Neuronal stem cell (in vitro differentiated cells): ENCODE measurements at regions not wholly inside any gene's neighbourhood (a gene's known extent, or its start where the extent isn't known, plus 50 kb on each side); places are given as distances from the start of the nearest gene placed in this dataset.

ENCODE experiments used
- DNase-seq: peaks from one replicate; pipeline ENCODE4 v3.0.0-alpha.2; 2013; ENCODE audit warnings: low spot score
- H2AFZ ChIP-seq: one replicate; pipeline ENCODE4 v1.6.1; 2013; ENCODE audit warnings: mild to moderate bottlenecking, low read length, inconsistent platforms
- H2AK5ac ChIP-seq: 2 replicates; pipeline ENCODE4 v1.6.1; 2013; ENCODE audit warnings: low read depth, mild to moderate bottlenecking, inconsistent platforms, low read length, moderate library complexity, mixed read lengths
- H2BK120ac ChIP-seq: 2 replicates; pipeline ENCODE4 v1.6.1; 2013; ENCODE audit warnings: low read depth, mild to moderate bottlenecking, inconsistent platforms, low read length, moderate library complexity, mixed read lengths
- H2BK12ac ChIP-seq: one replicate; pipeline ENCODE4 v1.6.1; 2013; ENCODE audit warnings: low read length, inconsistent platforms
- H2BK15ac ChIP-seq: 2 replicates; pipeline ENCODE4 v1.6.1; 2013; ENCODE audit warnings: mild to moderate bottlenecking, low read length, inconsistent platforms, mixed read lengths
- H2BK5ac ChIP-seq: one replicate; pipeline ENCODE4 v1.6.1; 2013; ENCODE audit warnings: inconsistent platforms, mild to moderate bottlenecking, low read length, moderate library complexity
- H3K14ac ChIP-seq: one replicate; pipeline ENCODE4 v1.6.1; 2013; ENCODE audit warnings: low read length, inconsistent platforms
- H3K18ac ChIP-seq: 2 replicates; pipeline ENCODE4 v1.6.1; 2013; ENCODE audit warnings: low read length, inconsistent platforms
- H3K23ac ChIP-seq: 2 replicates; pipeline ENCODE4 v1.6.1; 2013; ENCODE audit warnings: low read depth, mild to moderate bottlenecking, mixed read lengths, low read length, inconsistent platforms; ENCODE audit not compliant: poor library complexity
- H3K27ac ChIP-seq: replicated peaks from 3 replicates; pipeline ENCODE4 v1.5.1; 2013; ENCODE audit warnings: low read length, inconsistent platforms
- H3K27me3 ChIP-seq, 3 experiments: 2 replicates each; pipeline ENCODE4 v1.6.1; 2013; ENCODE audit warnings: low read length in 3 of 3, mild to moderate bottlenecking in 2 of 3, inconsistent platforms in 1 of 3, low read depth in 1 of 3, mixed read lengths in 1 of 3, moderate library complexity in 1 of 3; ENCODE audit not compliant: control insufficient read depth in 3 of 3, insufficient read depth in 3 of 3
- H3K36me3 ChIP-seq, 2 donors: replicated peaks in 1 of 2; 2 replicates each; pipeline ENCODE4 v1.6.1; 2013; ENCODE audit warnings: low read length in 2 of 2; ENCODE audit not compliant: control insufficient read depth in 2 of 2, insufficient read depth in 2 of 2
- H3K4ac ChIP-seq: 2 replicates; pipeline ENCODE4 v1.6.1; 2013; ENCODE audit warnings: inconsistent platforms, mild to moderate bottlenecking, low read length, moderate library complexity
- H3K4me1 ChIP-seq, 2 donors: 1 replicate in 1 of 2; 2 replicates in 1 of 2; pipeline ENCODE4 v1.6.1; 2013; ENCODE audit warnings: low read length in 2 of 2, low read depth in 1 of 2; ENCODE audit not compliant: control insufficient read depth in 2 of 2, insufficient read depth in 1 of 2
- H3K4me2 ChIP-seq: one replicate; pipeline ENCODE4 v1.6.1; 2013; ENCODE audit warnings: mild to moderate bottlenecking, low read length, inconsistent platforms; ENCODE audit not compliant: insufficient read depth, poor library complexity, severe bottlenecking
- H3K4me3 ChIP-seq, 2 donors: 2 replicates each; pipeline ENCODE4 v1.5.1; 2013; ENCODE audit warnings: low read length in 2 of 2, mild to moderate bottlenecking in 2 of 2, inconsistent platforms in 1 of 2, moderate library complexity in 1 of 2
- H3K79me1 ChIP-seq: one replicate; pipeline ENCODE4 v1.6.1; 2013; ENCODE audit warnings: low read depth, mild to moderate bottlenecking, inconsistent platforms, low read length, moderate library complexity
- H3K9ac ChIP-seq: one replicate; pipeline ENCODE4 v1.6.1; 2013; ENCODE audit warnings: mild to moderate bottlenecking, low read depth, low read length, inconsistent platforms; ENCODE audit not compliant: poor library complexity
- H3K9me3 ChIP-seq, 2 donors: replicated peaks in 1 of 2; 2 replicates each; pipeline versions ENCODE3 to v1.6.1; 2013; ENCODE audit warnings: low read length in 2 of 2, mild to moderate bottlenecking in 2 of 2, inconsistent platforms in 1 of 2, low read depth in 1 of 2, mixed read lengths in 1 of 2, moderate library complexity in 1 of 2; ENCODE audit not compliant: control insufficient read depth in 2 of 2, insufficient read depth in 1 of 2
- H4K8ac ChIP-seq: one replicate; pipeline ENCODE4 v1.6.1; 2013; ENCODE audit warnings: low read depth, mild to moderate bottlenecking, inconsistent platforms, low read length, moderate library complexity
- H4K91ac ChIP-seq: one replicate; pipeline ENCODE4 v1.6.1; 2013; ENCODE audit warnings: low read length, low read depth, mild to moderate bottlenecking, inconsistent platforms; ENCODE audit not compliant: poor library complexity
- WGBS, 2 donors: extraction: QIAGEN DNeasy Blood & Tissue Kit; methylation state at CpG; one replicate each; pipeline ENCODE4 v1.1.7; 2013; ENCODE audit warnings: missing lambda C conversion rate in 2 of 2, mixed read lengths in 1 of 2; ENCODE audit not compliant: insufficient read length in 2 of 2, insufficient replicate concordance in 1 of 2; ENCODE audit errors: extremely low coverage in 2 of 2; 5-methylcytosine and 5-hydroxymethylcytosine counted together

DNA sequence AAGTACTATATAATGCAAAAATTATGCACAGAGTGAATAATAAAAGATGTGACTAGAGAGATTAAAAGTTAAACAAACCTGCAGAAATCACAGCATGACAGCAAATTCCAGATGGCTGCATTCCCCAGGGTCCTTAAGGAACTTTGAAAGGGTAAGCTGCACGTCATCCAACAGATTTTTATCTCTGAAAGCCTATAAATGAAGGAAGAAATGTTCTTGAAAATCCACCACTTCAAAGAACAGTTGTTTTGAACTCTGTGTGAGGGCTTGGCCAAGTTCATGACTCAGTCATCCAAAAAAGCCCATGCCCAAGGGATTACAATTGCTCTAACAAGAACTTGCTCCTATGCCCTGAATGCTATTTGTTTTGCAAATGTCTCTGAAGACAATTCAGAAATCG, 603.6 kb downstream of the PLOD2 start:
- H3K9ac ChIP-seq: no peak overlapping the region
- H3K4me1 ChIP-seq: peaks cover 0 to 5% of the 10 kb centered on the region in 2 donors
- no peaks in the 10 kb centered on the region for H3K36me3 ChIP-seq
- H3K18ac ChIP-seq: no peak overlapping the region
- no peak overlapping the region for H3K4me2 ChIP-seq
- H2AK5ac ChIP-seq: no peak overlapping the region
- no peak for DNase-seq
- no peak overlapping the region for H2AFZ ChIP-seq
- no peak overlapping the region for H2BK120ac ChIP-seq
- no peak overlapping the region for H3K4ac ChIP-seq
- no peaks in the 10 kb centered on the region for H3K9me3 ChIP-seq
- no peak overlapping the region for H3K27ac ChIP-seq
- H2BK12ac ChIP-seq: no peak overlapping the region
- no peak overlapping the region for H3K4me3 ChIP-seq
- H3K23ac ChIP-seq: no peak overlapping the region
- no peak overlapping the region for H2BK15ac ChIP-seq
- no peak overlapping the region for H2BK5ac ChIP-seq
- no peak overlapping the region for H3K14ac ChIP-seq
- no peaks in the 10 kb centered on the region for H3K79me1 ChIP-seq
- H4K91ac ChIP-seq: no peak overlapping the region
- WGBS, 2 donors: no CpG with 5 or more reads among the region's 2 CpGs
- no peak overlapping the region for H4K8ac ChIP-seq
- no peaks in the 10 kb centered on the region for H3K27me3 ChIP-seq

DNA sequence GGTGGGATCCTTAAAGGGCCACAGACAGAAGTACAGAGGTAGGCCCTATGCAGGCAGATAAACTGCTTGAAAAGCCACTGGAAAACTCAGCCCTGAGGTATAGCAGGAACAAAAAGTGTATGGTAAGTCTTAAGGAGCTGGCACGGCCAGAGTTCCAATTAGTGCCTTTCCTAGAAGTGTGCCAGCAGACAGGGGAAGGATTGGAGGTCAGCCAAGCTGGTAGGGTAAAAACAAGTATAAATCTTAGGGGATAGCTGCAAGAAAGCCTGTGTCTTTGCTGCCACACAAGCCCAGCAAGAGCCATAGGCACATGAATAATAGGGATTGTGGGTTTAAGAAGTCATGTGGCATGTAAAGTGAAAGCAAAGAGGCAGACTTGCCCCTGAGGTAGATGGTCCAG, 582.5 kb downstream of the PLOD2 start:
- H3K79me1 ChIP-seq: no peaks in the 10 kb centered on the region
- no peak overlapping the region for H3K4me2 ChIP-seq
- H3K27me3 ChIP-seq: no peaks in the 10 kb centered on the region
- H2AFZ ChIP-seq: peak overlapping the region; percentile 58
- no peak overlapping the region for H4K8ac ChIP-seq
- H3K18ac ChIP-seq: no peak overlapping the region
- no peak for DNase-seq
- no peaks in the 10 kb centered on the region for H3K36me3 ChIP-seq
- no peak overlapping the region for H2BK12ac ChIP-seq
- H3K4me3 ChIP-seq: no peak overlapping the region
- no peak overlapping the region for H2BK5ac ChIP-seq
- no peak overlapping the region for H3K14ac ChIP-seq
- H3K9ac ChIP-seq: no peak overlapping the region
- no peak overlapping the region for H3K27ac ChIP-seq
- H2BK15ac ChIP-seq: no peak overlapping the region
- no peaks in the 10 kb centered on the region for H3K4me1 ChIP-seq
- H3K23ac ChIP-seq: no peak overlapping the region
- no peak overlapping the region for H4K91ac ChIP-seq
- no peak overlapping the region for H2AK5ac ChIP-seq
- no peaks in the 10 kb centered on the region for H3K9me3 ChIP-seq
- H2BK120ac ChIP-seq: no peak overlapping the region
- H3K4ac ChIP-seq: no peak overlapping the region
- no CpG with 5 or more reads among the region's 1 CpG for WGBS, 2 donors

DNA sequence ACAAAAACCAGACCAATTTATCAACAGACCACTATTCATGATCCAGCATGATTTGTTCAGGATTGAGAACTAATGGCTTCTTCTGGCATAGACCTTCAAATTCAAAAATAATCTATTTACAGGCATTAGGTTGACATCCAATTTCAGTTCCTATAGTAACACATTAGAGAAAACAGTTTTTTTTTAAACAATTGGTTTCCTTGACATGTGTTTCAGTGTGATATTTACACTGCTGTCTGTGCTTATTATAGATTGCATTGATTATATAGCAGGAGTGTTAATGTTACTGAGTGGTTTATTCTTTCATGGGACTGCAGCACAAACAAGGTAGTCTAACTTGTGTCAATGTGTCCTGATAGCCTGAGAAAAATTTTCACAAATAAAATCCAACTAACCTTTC, 579.3 kb downstream of the PLOD2 start:
- Histone ChIP-seq H3K4me1 (no peaks in the 10 kb centered on the region), H4K8ac (no peak overlapping the region), H2AK5ac (no peak overlapping the region), H3K14ac (no peak overlapping the region), H2BK120ac (no peak overlapping the region), H3K4me3 (no peak overlapping the region), H3K23ac (no peak overlapping the region), H3K9me3 (no peaks in the 10 kb centered on the region), H2BK5ac (no peak overlapping the region), H4K91ac (no peak overlapping the region), H2AFZ (no peak overlapping the region), H3K27ac (no peak overlapping the region), H3K4ac (no peak overlapping the region), H3K36me3 (no peaks in the 10 kb centered on the region), H3K4me2 (no peak overlapping the region), H3K9ac (no peak overlapping the region), H3K27me3 (no peaks in the 10 kb centered on the region), H3K18ac (no peak overlapping the region), H3K79me1 (no peaks in the 10 kb centered on the region), H2BK15ac (no peak overlapping the region), H2BK12ac (no peak overlapping the region)
- no peak for DNase-seq

DNA sequence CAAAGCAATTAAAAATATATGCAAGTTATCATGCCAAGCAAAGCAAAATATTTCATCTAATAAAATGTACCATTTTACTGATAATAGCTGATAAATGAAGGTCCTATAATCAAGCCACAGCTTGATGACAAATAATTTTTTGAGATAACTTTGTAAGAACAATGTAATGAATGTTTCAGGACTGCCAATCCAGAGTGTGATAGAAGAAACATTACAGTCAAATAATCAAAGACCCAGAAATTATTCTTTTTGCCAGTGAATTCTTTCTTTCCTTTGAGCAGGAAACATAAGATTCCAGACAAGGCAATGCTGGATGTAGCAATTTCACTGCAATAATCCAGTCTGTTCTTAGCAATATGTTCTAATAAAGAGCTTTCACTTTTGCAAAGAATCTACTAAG, 556.1 kb downstream of the PLOD2 start:
- Histone ChIP-seq H2AFZ (no peak overlapping the region), H3K4ac (no peak overlapping the region), H2BK120ac (no peak overlapping the region), H4K91ac (no peak overlapping the region), H3K18ac (no peak overlapping the region), H2BK5ac (no peak overlapping the region), H4K8ac (no peak overlapping the region), H3K4me2 (no peak overlapping the region), H3K27ac (no peak overlapping the region), H3K27me3 (no peaks in the 10 kb centered on the region), H2BK12ac (no peak overlapping the region), H3K23ac (no peak overlapping the region), H2AK5ac (no peak overlapping the region), H3K4me3 (no peak overlapping the region), H3K36me3 (no peaks in the 10 kb centered on the region), H3K9me3 (peaks cover 0 to 3% of the 10 kb centered on the region in 2 donors), H2BK15ac (no peak overlapping the region), H3K4me1 (no peaks in the 10 kb centered on the region), H3K79me1 (no peaks in the 10 kb centered on the region), H3K9ac (no peak overlapping the region), H3K14ac (no peak overlapping the region)
- DNase-seq: no peak
